Panc1 (cell line): ENCODE measurements at regions not wholly inside any gene's neighbourhood (a gene's known extent, or its start where the extent isn't known, plus 50 kb on each side); places are given as distances from the start of the nearest gene placed in this dataset.

ENCODE experiments used
- POLR2AphosphoS5 ChIP-seq: IDR thresholded peaks from 2 replicates; pipeline ENCODE4 v1.6.1; 2012; ENCODE audit warnings: mild to moderate bottlenecking, low read depth, low read length, moderate library complexity
- TCF7L2 ChIP-seq: IDR thresholded peaks from 2 replicates; pipeline ENCODE4 v1.6.1; 2011; ENCODE audit warnings: mild to moderate bottlenecking, low read depth, low read length, inconsistent platforms
- TF ChIP-seq, protein P1 (sequence below): fragments of 450-650 bp; IDR thresholded peaks from 2 replicates; pipeline ENCODE4 v1.5.1; 2017; ENCODE audit warnings: mild to moderate bottlenecking
- TF ChIP-seq, protein P2 (sequence below), 2 experiments: IDR thresholded peaks; 2 replicates each; pipeline ENCODE4 v1.6.1; 2011 to 2012; ENCODE audit warnings: low read depth in 2 of 2, control low read depth in 1 of 2, low read length in 1 of 2, mild to moderate bottlenecking in 1 of 2, moderate library complexity in 1 of 2; ENCODE audit not compliant: insufficient read depth in 1 of 2

GRCh38 chr1:5522531-5523145, 469.6 kb downstream of the NPHP4 start:
- TF ChIP-seq TCF7L2 (no peak), POLR2AphosphoS5 (no peak)
- TF ChIP-seq, protein P1, sequence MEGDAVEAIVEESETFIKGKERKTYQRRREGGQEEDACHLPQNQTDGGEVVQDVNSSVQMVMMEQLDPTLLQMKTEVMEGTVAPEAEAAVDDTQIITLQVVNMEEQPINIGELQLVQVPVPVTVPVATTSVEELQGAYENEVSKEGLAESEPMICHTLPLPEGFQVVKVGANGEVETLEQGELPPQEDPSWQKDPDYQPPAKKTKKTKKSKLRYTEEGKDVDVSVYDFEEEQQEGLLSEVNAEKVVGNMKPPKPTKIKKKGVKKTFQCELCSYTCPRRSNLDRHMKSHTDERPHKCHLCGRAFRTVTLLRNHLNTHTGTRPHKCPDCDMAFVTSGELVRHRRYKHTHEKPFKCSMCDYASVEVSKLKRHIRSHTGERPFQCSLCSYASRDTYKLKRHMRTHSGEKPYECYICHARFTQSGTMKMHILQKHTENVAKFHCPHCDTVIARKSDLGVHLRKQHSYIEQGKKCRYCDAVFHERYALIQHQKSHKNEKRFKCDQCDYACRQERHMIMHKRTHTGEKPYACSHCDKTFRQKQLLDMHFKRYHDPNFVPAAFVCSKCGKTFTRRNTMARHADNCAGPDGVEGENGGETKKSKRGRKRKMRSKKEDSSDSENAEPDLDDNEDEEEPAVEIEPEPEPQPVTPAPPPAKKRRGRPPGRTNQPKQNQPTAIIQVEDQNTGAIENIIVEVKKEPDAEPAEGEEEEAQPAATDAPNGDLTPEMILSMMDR, result no peak
- TF ChIP-seq, protein P2, sequence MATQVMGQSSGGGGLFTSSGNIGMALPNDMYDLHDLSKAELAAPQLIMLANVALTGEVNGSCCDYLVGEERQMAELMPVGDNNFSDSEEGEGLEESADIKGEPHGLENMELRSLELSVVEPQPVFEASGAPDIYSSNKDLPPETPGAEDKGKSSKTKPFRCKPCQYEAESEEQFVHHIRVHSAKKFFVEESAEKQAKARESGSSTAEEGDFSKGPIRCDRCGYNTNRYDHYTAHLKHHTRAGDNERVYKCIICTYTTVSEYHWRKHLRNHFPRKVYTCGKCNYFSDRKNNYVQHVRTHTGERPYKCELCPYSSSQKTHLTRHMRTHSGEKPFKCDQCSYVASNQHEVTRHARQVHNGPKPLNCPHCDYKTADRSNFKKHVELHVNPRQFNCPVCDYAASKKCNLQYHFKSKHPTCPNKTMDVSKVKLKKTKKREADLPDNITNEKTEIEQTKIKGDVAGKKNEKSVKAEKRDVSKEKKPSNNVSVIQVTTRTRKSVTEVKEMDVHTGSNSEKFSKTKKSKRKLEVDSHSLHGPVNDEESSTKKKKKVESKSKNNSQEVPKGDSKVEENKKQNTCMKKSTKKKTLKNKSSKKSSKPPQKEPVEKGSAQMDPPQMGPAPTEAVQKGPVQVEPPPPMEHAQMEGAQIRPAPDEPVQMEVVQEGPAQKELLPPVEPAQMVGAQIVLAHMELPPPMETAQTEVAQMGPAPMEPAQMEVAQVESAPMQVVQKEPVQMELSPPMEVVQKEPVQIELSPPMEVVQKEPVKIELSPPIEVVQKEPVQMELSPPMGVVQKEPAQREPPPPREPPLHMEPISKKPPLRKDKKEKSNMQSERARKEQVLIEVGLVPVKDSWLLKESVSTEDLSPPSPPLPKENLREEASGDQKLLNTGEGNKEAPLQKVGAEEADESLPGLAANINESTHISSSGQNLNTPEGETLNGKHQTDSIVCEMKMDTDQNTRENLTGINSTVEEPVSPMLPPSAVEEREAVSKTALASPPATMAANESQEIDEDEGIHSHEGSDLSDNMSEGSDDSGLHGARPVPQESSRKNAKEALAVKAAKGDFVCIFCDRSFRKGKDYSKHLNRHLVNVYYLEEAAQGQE (IDR thresholded peaks at IDR 0.05; ENCODE audit: insufficient read depth in 1 of 2, low read depth in 2 of 2, low read length in 1 of 2), result no peak
